ENCODE measurements at regions not wholly inside any gene's neighbourhood (a gene's known extent, or its start where the extent isn't known, plus 50 kb on each side); places are given as distances from the start of the nearest gene placed in this dataset.

DNA sequence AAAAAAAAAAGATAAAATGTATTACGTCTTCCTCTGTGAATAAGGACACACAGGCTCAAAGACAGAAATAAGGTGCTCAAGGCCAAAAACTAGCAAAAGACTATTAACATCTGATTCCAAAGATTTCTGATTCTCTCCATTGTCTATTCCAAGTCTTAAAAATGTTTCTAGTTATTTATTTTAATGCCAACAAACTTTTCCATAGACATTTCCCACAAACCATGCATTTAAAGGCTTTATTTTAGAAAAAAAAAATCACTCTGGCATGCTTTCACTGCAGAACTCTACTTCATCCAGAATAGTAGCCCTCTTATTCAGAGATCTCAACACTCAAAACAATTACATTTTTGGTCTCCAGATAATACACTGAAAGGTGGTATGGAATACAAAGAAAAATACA is 545.0 kb upstream of the TENM3 start:
- Histone ChIP-seq H3K27me3 (ENCODE audit: control insufficient read depth in 1 of 2, insufficient read depth in 2 of 2, low read length in 2 of 2) (peaks cover 0 to 3% of the 10 kb centered on the region in 2 donors), H3K27ac (ENCODE audit: low read depth, low read length) (no peak overlapping the region), H3K36me3 (ENCODE audit: control insufficient read depth in 1 of 2, insufficient read depth in 2 of 2, low read length in 2 of 2) (no peaks in the 10 kb centered on the region), H3K4me1 (ENCODE audit: control insufficient read depth in 1 of 2, insufficient read depth in 2 of 2, low read length in 2 of 2) (no peaks in the 10 kb centered on the region), H3K4me3 (ENCODE audit: low read depth in 1 of 2, low read length in 2 of 2) (no peak overlapping the region), H3K9me3 (ENCODE audit: control insufficient read depth in 1 of 2, low read length in 2 of 2) (no peaks in the 10 kb centered on the region), H3K9ac (ENCODE audit: low read depth in 1 of 2, low read length in 2 of 2) (no peak overlapping the region)

DNA sequence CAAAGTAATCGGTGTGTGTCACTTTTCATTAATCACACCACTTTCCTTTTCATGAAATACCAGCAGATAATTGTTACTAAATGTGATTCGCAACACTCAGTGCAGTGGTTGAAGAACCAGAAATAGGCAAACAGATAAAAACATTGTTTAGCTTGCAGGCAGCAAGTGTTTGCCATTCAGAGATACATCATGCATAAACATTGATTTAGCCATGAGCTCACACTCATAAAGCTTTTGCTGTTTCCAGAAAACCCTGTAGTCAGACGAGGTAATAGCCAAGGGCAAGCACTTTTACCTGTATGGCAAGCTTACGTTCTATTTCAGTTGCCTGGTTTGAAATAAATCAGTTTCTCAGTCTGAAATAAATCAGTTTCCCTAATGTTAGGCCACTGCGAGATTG is 542.0 kb upstream of the TENM3 start:
- H3K27me3 ChIP-seq (ENCODE audit: control insufficient read depth in 1 of 2, insufficient read depth in 2 of 2, low read length in 2 of 2) = peaks cover 0 to 3% of the 10 kb centered on the region in 2 donors
- no peaks in the 10 kb centered on the region for H3K36me3 ChIP-seq (ENCODE audit: control insufficient read depth in 1 of 2, insufficient read depth in 2 of 2, low read length in 2 of 2)
- H3K9ac ChIP-seq (ENCODE audit: low read depth in 1 of 2, low read length in 2 of 2) = no peak overlapping the region
- no peak overlapping the region for H3K4me3 ChIP-seq (ENCODE audit: low read depth in 1 of 2, low read length in 2 of 2)
- H3K4me1 ChIP-seq (ENCODE audit: control insufficient read depth in 1 of 2, insufficient read depth in 2 of 2, low read length in 2 of 2) = no peaks in the 10 kb centered on the region
- no peaks in the 10 kb centered on the region for H3K9me3 ChIP-seq (ENCODE audit: control insufficient read depth in 1 of 2, low read length in 2 of 2)
- H3K27ac ChIP-seq (ENCODE audit: low read depth, low read length) = no peak overlapping the region

GRCh38 chr4:181701894-181702293 is 541.3 kb upstream of the TENM3 start:
- Histone ChIP-seq H3K27me3 (ENCODE audit: control insufficient read depth in 1 of 2, insufficient read depth in 2 of 2, low read length in 2 of 2) (peaks cover 0 to 3% of the 10 kb centered on the region in 2 donors), H3K27ac (ENCODE audit: low read depth, low read length) (no peak overlapping the region), H3K4me3 (ENCODE audit: low read depth in 1 of 2, low read length in 2 of 2) (no peak overlapping the region), H3K4me1 (ENCODE audit: control insufficient read depth in 1 of 2, insufficient read depth in 2 of 2, low read length in 2 of 2) (no peaks in the 10 kb centered on the region), H3K9me3 (ENCODE audit: control insufficient read depth in 1 of 2, low read length in 2 of 2) (no peaks in the 10 kb centered on the region), H3K9ac (ENCODE audit: low read depth in 1 of 2, low read length in 2 of 2) (no peak overlapping the region), H3K36me3 (ENCODE audit: control insufficient read depth in 1 of 2, insufficient read depth in 2 of 2, low read length in 2 of 2) (no peaks in the 10 kb centered on the region)

GRCh38 chr4:181702864-181703495 is 540.2 kb upstream of the TENM3 start:
- H3K4me3 ChIP-seq (ENCODE audit: low read depth in 1 of 2, low read length in 2 of 2) = no peak overlapping the region
- H3K9ac ChIP-seq (ENCODE audit: low read depth in 1 of 2, low read length in 2 of 2) = no peak overlapping the region
- no peaks in the 10 kb centered on the region for H3K36me3 ChIP-seq (ENCODE audit: control insufficient read depth in 1 of 2, insufficient read depth in 2 of 2, low read length in 2 of 2)
- no peaks in the 10 kb centered on the region for H3K9me3 ChIP-seq (ENCODE audit: control insufficient read depth in 1 of 2, low read length in 2 of 2)
- no peak overlapping the region for H3K27ac ChIP-seq (ENCODE audit: low read depth, low read length)
- H3K27me3 ChIP-seq (ENCODE audit: control insufficient read depth in 1 of 2, insufficient read depth in 2 of 2, low read length in 2 of 2) = peaks cover 0 to 3% of the 10 kb centered on the region in 2 donors
- H3K4me1 ChIP-seq (ENCODE audit: control insufficient read depth in 1 of 2, insufficient read depth in 2 of 2, low read length in 2 of 2) = no peaks in the 10 kb centered on the region

GRCh38 chr4:181710143-181710542 is 533.1 kb upstream of the TENM3 start:
- no peaks in the 10 kb centered on the region for H3K4me1 ChIP-seq (ENCODE audit: control insufficient read depth in 1 of 2, insufficient read depth in 2 of 2, low read length in 2 of 2)

DNA sequence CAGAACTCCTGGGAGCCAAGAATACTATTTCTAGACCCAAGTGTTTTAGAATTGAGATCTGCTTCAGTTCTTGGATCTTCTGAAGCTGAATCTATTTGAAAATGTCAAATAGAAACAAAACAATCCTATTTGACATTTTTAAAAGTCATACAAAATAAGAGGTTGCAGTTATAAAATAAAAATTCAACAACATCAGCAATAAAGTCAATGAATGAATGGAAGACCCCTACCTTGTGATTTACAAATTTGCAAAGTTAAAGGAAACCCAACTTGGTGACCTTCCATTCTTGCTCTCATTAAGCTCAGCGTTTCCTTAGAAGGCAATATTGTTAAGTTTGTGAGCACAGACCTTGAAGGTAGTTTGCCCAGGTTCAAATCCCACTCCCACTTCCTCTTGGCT is 531.8 kb upstream of the TENM3 start:
- Histone ChIP-seq H3K27me3 (ENCODE audit: control insufficient read depth in 1 of 2, insufficient read depth in 2 of 2, low read length in 2 of 2) (no peaks in the 10 kb centered on the region), H3K9me3 (ENCODE audit: control insufficient read depth in 1 of 2, low read length in 2 of 2) (no peaks in the 10 kb centered on the region), H3K9ac (ENCODE audit: low read depth in 1 of 2, low read length in 2 of 2) (no peak overlapping the region), H3K4me3 (ENCODE audit: low read depth in 1 of 2, low read length in 2 of 2) (no peak overlapping the region), H3K27ac (ENCODE audit: low read depth, low read length) (no peak overlapping the region), H3K4me1 (ENCODE audit: control insufficient read depth in 1 of 2, insufficient read depth in 2 of 2, low read length in 2 of 2) (no peaks in the 10 kb centered on the region), H3K36me3 (ENCODE audit: control insufficient read depth in 1 of 2, insufficient read depth in 2 of 2, low read length in 2 of 2) (no peaks in the 10 kb centered on the region)

More at GRCh38 chr4:181710143-181710542, 533.1 kb upstream of the TENM3 start:
- no peak overlapping the region for H3K4me3 ChIP-seq (ENCODE audit: low read depth in 1 of 2, low read length in 2 of 2)
- no peak overlapping the region for H3K9ac ChIP-seq (ENCODE audit: low read depth in 1 of 2, low read length in 2 of 2)
- no peaks in the 10 kb centered on the region for H3K36me3 ChIP-seq (ENCODE audit: control insufficient read depth in 1 of 2, insufficient read depth in 2 of 2, low read length in 2 of 2)
- no peak overlapping the region for H3K27ac ChIP-seq (ENCODE audit: low read depth, low read length)
- H3K9me3 ChIP-seq (ENCODE audit: control insufficient read depth in 1 of 2, low read length in 2 of 2) = no peaks in the 10 kb centered on the region
- H3K27me3 ChIP-seq (ENCODE audit: control insufficient read depth in 1 of 2, insufficient read depth in 2 of 2, low read length in 2 of 2) = no peaks in the 10 kb centered on the region

- H3K9me3 ChIP-seq (ENCODE audit: control insufficient read depth in 1 of 2, low read length in 2 of 2) = peaks cover 0 to 4% of the 10 kb centered on the region in 2 donors
- H3K27me3 ChIP-seq (ENCODE audit: control insufficient read depth in 1 of 2, insufficient read depth in 2 of 2, low read length in 2 of 2) = no peaks in the 10 kb centered on the region
- H3K4me3 ChIP-seq (ENCODE audit: low read depth in 1 of 2, low read length in 2 of 2) = no peak overlapping the region
- H3K27ac ChIP-seq (ENCODE audit: low read depth, low read length) = no peak overlapping the region
- no peak overlapping the region for H3K9ac ChIP-seq (ENCODE audit: low read depth in 1 of 2, low read length in 2 of 2)
- no peaks in the 10 kb centered on the region for H3K36me3 ChIP-seq (ENCODE audit: control insufficient read depth in 1 of 2, insufficient read depth in 2 of 2, low read length in 2 of 2)
- H3K4me1 ChIP-seq (ENCODE audit: control insufficient read depth in 1 of 2, insufficient read depth in 2 of 2, low read length in 2 of 2) = no peaks in the 10 kb centered on the region
Observed at GRCh38 chr4:181728305-181728966, 514.8 kb upstream of the TENM3 start.

- no peaks in the 10 kb centered on the region for H3K27me3 ChIP-seq (ENCODE audit: control insufficient read depth in 1 of 2, insufficient read depth in 2 of 2, low read length in 2 of 2)
- no peaks in the 10 kb centered on the region for H3K36me3 ChIP-seq (ENCODE audit: control insufficient read depth in 1 of 2, insufficient read depth in 2 of 2, low read length in 2 of 2)
- no peak overlapping the region for H3K4me3 ChIP-seq (ENCODE audit: low read depth in 1 of 2, low read length in 2 of 2)
- H3K9me3 ChIP-seq (ENCODE audit: control insufficient read depth in 1 of 2, low read length in 2 of 2) = no peaks in the 10 kb centered on the region
- no peak overlapping the region for H3K9ac ChIP-seq (ENCODE audit: low read depth in 1 of 2, low read length in 2 of 2)
- no peak overlapping the region for H3K27ac ChIP-seq (ENCODE audit: low read depth, low read length)
- H3K4me1 ChIP-seq (ENCODE audit: control insufficient read depth in 1 of 2, insufficient read depth in 2 of 2, low read length in 2 of 2) = no peaks in the 10 kb centered on the region
Observed at GRCh38 chr4:181731900-181732299, 511.3 kb upstream of the TENM3 start.

- no peaks in the 10 kb centered on the region for H3K4me1 ChIP-seq (ENCODE audit: control insufficient read depth in 1 of 2, insufficient read depth in 2 of 2, low read length in 2 of 2)
- no peak overlapping the region for H3K4me3 ChIP-seq (ENCODE audit: low read depth in 1 of 2, low read length in 2 of 2)
- no peaks in the 10 kb centered on the region for H3K9me3 ChIP-seq (ENCODE audit: control insufficient read depth in 1 of 2, low read length in 2 of 2)
- no peak overlapping the region for H3K27ac ChIP-seq (ENCODE audit: low read depth, low read length)
- H3K9ac ChIP-seq (ENCODE audit: low read depth in 1 of 2, low read length in 2 of 2) = no peak overlapping the region
- no peaks in the 10 kb centered on the region for H3K36me3 ChIP-seq (ENCODE audit: control insufficient read depth in 1 of 2, insufficient read depth in 2 of 2, low read length in 2 of 2)
- no peaks in the 10 kb centered on the region for H3K27me3 ChIP-seq (ENCODE audit: control insufficient read depth in 1 of 2, insufficient read depth in 2 of 2, low read length in 2 of 2)
Observed at GRCh38 chr4:181737744-181738143, 505.5 kb upstream of the TENM3 start.

DNA sequence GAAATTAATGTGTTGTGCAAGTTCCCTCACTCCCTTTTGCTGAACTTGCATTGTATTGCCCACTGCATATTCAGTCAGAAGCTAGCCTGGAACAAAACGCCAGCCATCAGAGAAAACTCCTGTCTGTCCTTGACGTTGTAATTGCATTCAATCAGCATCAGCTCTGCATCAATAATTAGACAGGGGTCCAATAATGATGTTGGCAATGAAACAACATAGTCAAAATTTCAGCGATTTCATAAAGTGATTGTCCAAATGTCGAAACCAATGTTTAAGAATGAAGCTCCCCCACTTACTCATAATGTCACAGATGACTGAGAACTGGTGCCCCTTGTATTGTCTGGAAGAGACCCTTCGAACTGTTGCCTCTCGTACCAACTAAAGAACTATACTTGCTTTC is 504.2 kb upstream of the TENM3 start:
- Histone ChIP-seq H3K4me3 (ENCODE audit: low read depth in 1 of 2, low read length in 2 of 2) (no peak overlapping the region), H3K9ac (ENCODE audit: low read depth in 1 of 2, low read length in 2 of 2) (no peak overlapping the region), H3K36me3 (ENCODE audit: control insufficient read depth in 1 of 2, insufficient read depth in 2 of 2, low read length in 2 of 2) (no peaks in the 10 kb centered on the region), H3K27ac (ENCODE audit: low read depth, low read length) (no peak overlapping the region), H3K4me1 (ENCODE audit: control insufficient read depth in 1 of 2, insufficient read depth in 2 of 2, low read length in 2 of 2) (no peaks in the 10 kb centered on the region), H3K9me3 (ENCODE audit: control insufficient read depth in 1 of 2, low read length in 2 of 2) (peaks cover 0 to 2% of the 10 kb centered on the region in 2 donors), H3K27me3 (ENCODE audit: control insufficient read depth in 1 of 2, insufficient read depth in 2 of 2, low read length in 2 of 2) (no peaks in the 10 kb centered on the region)
